K562 (cell line): ENCODE measurements at regions not wholly inside any gene's neighbourhood (a gene's known extent, or its start where the extent isn't known, plus 50 kb on each side); places are given as distances from the start of the nearest gene placed in this dataset.
A peak's percentile ranks its signal among the peaks of the same experiment; 100 is the strongest.

ENCODE experiments used
- ATAC-seq: fragments of 200-7000 bp; cut with Tn5 transposase; 3 replicates; pipeline ENCODE4 v1.9.1; 2020; ENCODE audit warnings: moderate library complexity
- BruUV-seq: library from RNA; stranded (reverse); fragments of 400-500 nt; replicated peaks from 2 replicates; lab custom pipeline; 2021; lab: Mats Ljungman, UMichigan
- CTCF ChIA-PET: fragments of 300-600 bp; formaldehyde crosslinking; extraction: SDS; loops from one replicate; lab custom pipeline; 2021; ENCODE audit warnings: low intra/inter-chr PET ratio; lab: Yijun Ruan, JAX
- POLR2A ChIA-PET: fragments of 300-600, 350-650 bp; sonication (Branson Sonifier 250); formaldehyde crosslinking; extraction: SDS; loops from one replicate; lab custom pipeline; 2021; ENCODE audit warnings: antibody characterized with exemption, inconsistent platforms; lab: Yijun Ruan, JAX
- DNase-seq, 4 experiments: peaks; one replicate each; pipeline versions ENCODE4 v3.0.0 to v3.0.0-alpha.2; 2011 to 2018; ENCODE audit warnings: low spot score in 3 of 4, mixed read lengths in 3 of 4; ENCODE audit errors: extremely low read depth in 1 of 4
- FAIRE-seq: peaks from 2 replicates; lab custom pipeline; 2011; peaks lifted over from hg19 to GRCh38; lab: Jason Lieb, UNC
- H2AFZ ChIP-seq: 2 replicates; pipeline ENCODE4 v1.6.0; 2011; ENCODE audit warnings: low read depth, low read length, control low read depth, inconsistent platforms
- H3K27ac ChIP-seq: fragments of 200-600 bp; 3 replicates; pipeline ENCODE4 v1.8.0; 2011; ENCODE audit warnings: low read depth, mild to moderate bottlenecking, control low read depth, inconsistent platforms, low read length, moderate library complexity, mixed read lengths; ENCODE audit errors: extremely low read depth
- H3K27me3 ChIP-seq, 2 experiments: fragments of 300-600 bp in 1 of 2; 2 replicates in 1 of 2; 3 replicates in 1 of 2; pipeline versions ENCODE4 v1.6.0 to v1.8.0; 2011; ENCODE audit warnings: inconsistent platforms in 2 of 2, low read length in 2 of 2, mild to moderate bottlenecking in 1 of 2, mixed read lengths in 1 of 2, moderate library complexity in 1 of 2; ENCODE audit not compliant: control insufficient read depth in 2 of 2, insufficient read depth in 2 of 2
- H3K36me3 ChIP-seq: fragments of 300-600 bp; 3 replicates; pipeline ENCODE4 v1.8.0; 2011; ENCODE audit warnings: mild to moderate bottlenecking, low read length, inconsistent platforms; ENCODE audit not compliant: control insufficient read depth, insufficient read depth
- H3K4me1 ChIP-seq, 2 experiments: fragments of 200-600 bp in 1 of 2; replicated peaks in 1 of 2; 2 replicates in 1 of 2; 3 replicates in 1 of 2; pipeline versions ENCODE4 v1.5.1 to v1.8.0; 2011; ENCODE audit warnings: inconsistent platforms in 2 of 2, low read length in 2 of 2, mild to moderate bottlenecking in 1 of 2, mixed read lengths in 1 of 2, moderate library complexity in 1 of 2; ENCODE audit not compliant: control insufficient read depth in 2 of 2, insufficient read depth in 2 of 2
- H3K4me2 ChIP-seq: 2 replicates; pipeline ENCODE4 v1.6.1; 2011; ENCODE audit warnings: low read length, control low read depth, inconsistent platforms, mixed read lengths; ENCODE audit not compliant: insufficient read depth
- H3K4me3 ChIP-seq: fragments of 200-600 bp; sonication (generic), shearing (Covaris generic); 2 replicates; pipeline ENCODE4 v1.5.1; 2016; ENCODE audit warnings: control low read depth, inconsistent platforms
- H3K79me2 ChIP-seq: fragments of 200-600 bp; 3 replicates; pipeline ENCODE4 v1.8.0; 2011; ENCODE audit warnings: low read length, inconsistent platforms; ENCODE audit not compliant: control insufficient read depth, insufficient read depth
- H3K9ac ChIP-seq, 2 experiments: 2 replicates each; pipeline versions ENCODE4 v1.6.0 to v1.6.1; 2011; ENCODE audit warnings: low read depth in 2 of 2, low read length in 2 of 2, control low read depth in 1 of 2, inconsistent platforms in 1 of 2, mild to moderate bottlenecking in 1 of 2, mixed read lengths in 1 of 2; ENCODE audit not compliant: insufficient read depth in 1 of 2
- H3K9me1 ChIP-seq: one replicate; pipeline ENCODE4 v1.6.0; 2011; ENCODE audit warnings: inconsistent platforms, mild to moderate bottlenecking, low read length, moderate library complexity; ENCODE audit not compliant: control insufficient read depth, insufficient read depth
- H3K9me3 ChIP-seq: replicated peaks from 2 replicates; pipeline ENCODE4 v1.5.1; 2011; ENCODE audit warnings: low read depth, low read length, inconsistent platforms; ENCODE audit not compliant: control insufficient read depth, insufficient read depth
- H4K20me1 ChIP-seq: replicated peaks from 2 replicates; pipeline ENCODE4 v1.6.1; 2011; ENCODE audit warnings: low read length, inconsistent platforms, mixed read lengths; ENCODE audit not compliant: control insufficient read depth, insufficient read depth
- FOXA1 ChIP-seq: fragments of 450-650 bp; IDR thresholded peaks from 2 replicates; pipeline ENCODE4 v1.6.1; 2016; ENCODE audit warnings: mild to moderate bottlenecking, borderline replicate concordance
- JUND ChIP-seq, 2 experiments: IDR thresholded peaks; 2 replicates in 1 of 2; 3 replicates in 1 of 2; pipeline ENCODE4 v1.6.1; 2011; ENCODE audit warnings: borderline replicate concordance in 2 of 2, low read depth in 2 of 2, low read length in 2 of 2, improper control_type of control experiment in 1 of 2, missing biosample characterization in 1 of 2, missing genetic modification characterization in 1 of 2, missing genetic modification reagents in 1 of 2
- NR2C2 ChIP-seq, 2 experiments: fragments of 200-800 bp in 1 of 2; sonication (Bioruptor generic) in 1 of 2; sonication (generic) in 1 of 2; formaldehyde crosslinking in 1 of 2; IDR thresholded peaks; 2 replicates each; pipeline versions ENCODE4 v1.6.1 to v1.8.0; 2016 to 2022; ENCODE audit warnings: mild to moderate bottlenecking in 1 of 2, missing compliant biosample characterization in 1 of 2, missing genetic modification characterization in 1 of 2, missing genetic modification reagents in 1 of 2
- ZNF785 ChIP-seq: fragments of 250-450 bp; sonication (Bioruptor Pico); IDR thresholded peaks from 2 replicates; pipeline ENCODE4 v1.4.0; 2020; ENCODE audit warnings: mild to moderate bottlenecking
- WGBS: fragments of 100-300 bp; shearing (Covaris generic); methylation state at CpG from one replicate; pipeline ENCODE4 v1.1.6; 2016; ENCODE audit warnings: low coverage, mixed read lengths; ENCODE audit not compliant: insufficient coverage; ENCODE audit errors: missing lambda C conversion rate; 5-methylcytosine and 5-hydroxymethylcytosine counted together
- in situ Hi-C: fragments of 300-500 bp; cut with MboI; formaldehyde crosslinking; loops from 4 replicates; pipeline ENCODE4 v1.15.0; 2018; ENCODE audit warnings: inconsistent platforms, mixed read lengths
- intact Hi-C: fragments of 100-400 bp; cut with micrococcal nuclease; formaldehyde crosslinking; loops from 2 replicates; pipeline ENCODE4 v1.14.2; 2022
- TF ChIP-seq, protein P1 (sequence below), 2 experiments: fragments of 450-650 bp in 1 of 2; sonication (generic) in 1 of 2; formaldehyde crosslinking in 1 of 2; IDR thresholded peaks in 1 of 2; conservative IDR thresholded peaks in 1 of 2; 2 replicates each; pipeline versions ENCODE4 v1.6.1 to v1.8.1; 2016 to 2023; ENCODE audit warnings: mild to moderate bottlenecking in 2 of 2, moderate library complexity in 2 of 2, inconsistent platforms in 1 of 2, missing genetic modification reagents in 1 of 2
- TF ChIP-seq, protein P2 (sequence below): fragments of 250-450 bp; sonication (Bioruptor Pico); IDR thresholded peaks from 2 replicates; pipeline ENCODE4 v1.5.0; 2021

DNA sequence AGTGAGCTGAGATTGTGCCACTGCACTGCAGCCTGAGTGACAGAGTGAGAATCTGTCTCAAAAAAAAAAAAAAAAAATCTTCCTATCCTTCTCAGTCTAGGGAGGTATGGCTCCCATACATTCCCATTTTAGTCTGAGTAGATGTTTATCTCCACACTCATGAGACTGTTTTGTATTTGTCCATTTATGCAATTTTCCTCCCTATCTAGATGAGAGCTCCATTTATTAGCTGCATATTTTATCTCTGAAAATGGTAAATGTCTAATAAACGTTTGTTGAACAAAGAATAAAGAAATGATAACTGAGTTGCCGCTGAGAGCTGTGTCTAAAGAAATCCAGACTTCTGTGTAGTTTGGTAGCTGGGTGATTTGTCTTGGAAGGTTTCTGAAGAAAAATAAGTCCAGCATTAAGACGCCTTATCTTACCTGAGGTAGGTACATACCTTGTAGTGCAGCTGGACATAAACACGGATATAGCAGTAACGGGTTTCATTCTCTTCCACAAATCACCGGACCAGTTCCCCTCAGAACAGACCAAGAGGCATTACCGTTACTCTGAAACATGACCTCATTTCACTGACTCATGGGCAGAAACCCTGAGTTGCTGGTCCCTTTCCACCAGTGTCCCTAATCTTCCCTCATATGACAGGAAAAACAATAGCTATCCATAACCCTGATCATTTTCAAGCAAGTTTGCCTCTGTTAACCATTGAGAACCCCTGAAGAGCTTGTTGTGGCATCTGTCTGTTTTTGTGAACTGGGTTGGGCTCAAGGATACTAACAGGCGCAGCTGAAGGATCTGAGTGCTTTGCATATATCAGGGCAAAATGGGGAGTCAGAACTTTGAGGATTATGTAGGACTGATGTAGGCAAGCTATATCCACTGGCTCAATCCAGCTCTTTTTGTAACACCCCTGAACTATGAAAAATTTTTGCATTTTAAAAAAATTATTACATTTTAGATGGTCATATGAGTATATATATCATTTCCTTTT is 177.4 kb upstream of the XYLT1 start:
- H2AFZ ChIP-seq = no peak overlapping the region
- FAIRE-seq (no peak), ATAC-seq (no peak), DNase-seq (no peak)
- no peaks in the 10 kb centered on the region; the same call in 1 of the 2 replicates for H3K9me3 ChIP-seq
- no peak for TF ChIP-seq FOXA1
- no peak for TF ChIP-seq NR2C2 (CRISPR knock-in tag; IDR thresholded peaks at IDR 0.05)
- no peak for TF ChIP-seq NR2C2 (tag; IDR thresholded peaks at IDR 0.05)
- TF ChIP-seq, protein P1, sequence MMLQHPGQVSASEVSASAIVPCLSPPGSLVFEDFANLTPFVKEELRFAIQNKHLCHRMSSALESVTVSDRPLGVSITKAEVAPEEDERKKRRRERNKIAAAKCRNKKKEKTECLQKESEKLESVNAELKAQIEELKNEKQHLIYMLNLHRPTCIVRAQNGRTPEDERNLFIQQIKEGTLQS (IDR thresholded peaks at IDR 0.05) = peak; percentile 28; the same call in 1 of the 2 replicates
- TF ChIP-seq, protein P1 (CRISPR knock-in tag; conservative IDR thresholded peaks at IDR 0.05) = no peak
- TF ChIP-seq JUND (IDR thresholded peaks at IDR 0.05; ENCODE audit: borderline replicate concordance, low read depth, low read length) = no peak
- peak; percentile 50; the same call in 1 of the 3 replicates for TF ChIP-seq JUND (tag; IDR thresholded peaks at IDR 0.05; ENCODE audit: borderline replicate concordance, low read depth, low read length)
- TF ChIP-seq, protein P2, sequence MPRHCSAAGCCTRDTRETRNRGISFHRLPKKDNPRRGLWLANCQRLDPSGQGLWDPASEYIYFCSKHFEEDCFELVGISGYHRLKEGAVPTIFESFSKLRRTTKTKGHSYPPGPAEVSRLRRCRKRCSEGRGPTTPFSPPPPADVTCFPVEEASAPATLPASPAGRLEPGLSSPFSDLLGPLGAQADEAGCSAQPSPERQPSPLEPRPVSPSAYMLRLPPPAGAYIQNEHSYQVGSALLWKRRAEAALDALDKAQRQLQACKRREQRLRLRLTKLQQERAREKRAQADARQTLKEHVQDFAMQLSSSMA (CRISPR knock-in tag) = no peak
- no peak for TF ChIP-seq ZNF785
- no peaks in the 10 kb centered on the region for H4K20me1 ChIP-seq
- no peak overlapping the region for H3K9ac ChIP-seq
- no peak overlapping the region for H3K27ac ChIP-seq
- H3K79me2 ChIP-seq = no peaks in the 10 kb centered on the region
- no peak overlapping the region for H3K4me2 ChIP-seq
- no peaks in the 10 kb centered on the region for H3K9me1 ChIP-seq
- WGBS = 3% methylated on average over 8 of the region's 8 CpGs
- H3K4me1 ChIP-seq = no peaks in the 10 kb centered on the region
- POLR2A ChIA-PET = interaction anchor here (0.8 to 1.0 kb wide), 3 partner anchors 9 to 381 kb away, joined by 3 read pairs; no protein-coding TSS in a partner anchor
- no TSS peak for BruUV-seq
- intact Hi-C loops = no loop called here
- H3K27me3 ChIP-seq = peaks cover 11 to 18% of the 10 kb centered on the region in 2 experiments; a peak in 4 of 5 replicates
- no peaks in the 10 kb centered on the region for H3K36me3 ChIP-seq
- no peak overlapping the region for H3K4me3 ChIP-seq
- in situ Hi-C loops = no loop called here
- CTCF ChIA-PET = no interaction called here
